ENCODE measurements at regions not wholly inside any gene's neighbourhood (a gene's known extent, or its start where the extent isn't known, plus 50 kb on each side); places are given as distances from the start of the nearest gene placed in this dataset.

DNA sequence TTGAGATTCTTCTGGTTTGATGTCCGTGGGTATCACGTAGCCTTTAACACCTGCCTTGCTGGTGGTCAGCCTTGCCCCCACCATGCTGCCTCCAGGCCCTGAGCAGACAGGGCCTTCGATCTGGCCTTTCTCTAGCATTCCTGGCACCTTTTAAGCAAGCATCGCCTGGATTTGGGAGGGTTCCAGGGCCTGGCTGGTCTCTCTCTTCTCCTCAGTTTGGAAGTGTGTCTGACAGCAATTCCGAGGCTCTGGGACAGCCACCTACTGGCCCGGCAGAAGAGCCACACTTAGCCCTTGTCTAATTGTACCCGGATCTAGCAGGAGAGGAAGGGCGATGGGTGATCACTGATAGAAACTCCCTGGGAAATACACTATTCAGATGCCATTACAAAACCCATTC, 441.3 kb upstream of the MKI67 start:
- no peaks in the 10 kb centered on the region for H3K4me1 ChIP-seq (ENCODE audit: control insufficient read depth in 1 of 2, insufficient read depth in 2 of 2, low read length in 2 of 2)
- ChIA-PET RAD21 (ENCODE audit: low non-redundant PET in 1 of 2, low total read pairs in 2 of 2, uncharacterized antibody in 2 of 2, unreplicated experiment in 2 of 2) (no interaction called here), CTCF (no interaction called here), POLR2A (no interaction called here)
- BruUV-seq (replicated peaks): no TSS peak
- ATAC-seq: no peak
- H3K9ac ChIP-seq (ENCODE audit: low read length): no peak overlapping the region
- no peak for TF ChIP-seq FOSL1 (IDR thresholded peaks at IDR 0.05; ENCODE audit: low read depth)
- TF ChIP-seq CEBPB (IDR thresholded peaks at IDR 0.05; ENCODE audit: low read depth): no peak
- TF ChIP-seq, protein P1, sequence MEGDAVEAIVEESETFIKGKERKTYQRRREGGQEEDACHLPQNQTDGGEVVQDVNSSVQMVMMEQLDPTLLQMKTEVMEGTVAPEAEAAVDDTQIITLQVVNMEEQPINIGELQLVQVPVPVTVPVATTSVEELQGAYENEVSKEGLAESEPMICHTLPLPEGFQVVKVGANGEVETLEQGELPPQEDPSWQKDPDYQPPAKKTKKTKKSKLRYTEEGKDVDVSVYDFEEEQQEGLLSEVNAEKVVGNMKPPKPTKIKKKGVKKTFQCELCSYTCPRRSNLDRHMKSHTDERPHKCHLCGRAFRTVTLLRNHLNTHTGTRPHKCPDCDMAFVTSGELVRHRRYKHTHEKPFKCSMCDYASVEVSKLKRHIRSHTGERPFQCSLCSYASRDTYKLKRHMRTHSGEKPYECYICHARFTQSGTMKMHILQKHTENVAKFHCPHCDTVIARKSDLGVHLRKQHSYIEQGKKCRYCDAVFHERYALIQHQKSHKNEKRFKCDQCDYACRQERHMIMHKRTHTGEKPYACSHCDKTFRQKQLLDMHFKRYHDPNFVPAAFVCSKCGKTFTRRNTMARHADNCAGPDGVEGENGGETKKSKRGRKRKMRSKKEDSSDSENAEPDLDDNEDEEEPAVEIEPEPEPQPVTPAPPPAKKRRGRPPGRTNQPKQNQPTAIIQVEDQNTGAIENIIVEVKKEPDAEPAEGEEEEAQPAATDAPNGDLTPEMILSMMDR (IDR thresholded peaks at IDR 0.05 in 2 of 3, conservative IDR thresholded peaks at IDR 0.05 in 1 of 3; ENCODE audit: borderline replicate concordance in 1 of 3, insufficient read depth in 1 of 3, low read depth in 2 of 3, low read length in 2 of 3): peak in 1 of 3 experiments; percentile 32; a peak in 2 of 6 replicates
- no peak for TF ChIP-seq JUND (IDR thresholded peaks at IDR 0.05)
- TF ChIP-seq SIN3A (IDR thresholded peaks at IDR 0.05; ENCODE audit: low read depth): no peak
- no peak for TF ChIP-seq TCF7L2 (IDR thresholded peaks at IDR 0.05; ENCODE audit: borderline replicate concordance, extremely low read depth, insufficient read depth, insufficient read length)
- no peak for TF ChIP-seq ZFX (IDR thresholded peaks at IDR 0.05)
- peaks cover 91% of the 10 kb centered on the region for H3K27me3 ChIP-seq (ENCODE audit: insufficient read depth, low read length)
- no peaks in the 10 kb centered on the region for H3K9me2 ChIP-seq (ENCODE audit: insufficient read depth)
- no peak overlapping the region for H3K27ac ChIP-seq (ENCODE audit: low read depth, low read length)
- H3K36me3 ChIP-seq (ENCODE audit: control insufficient read depth in 1 of 2, insufficient read depth in 2 of 2, low read length in 2 of 2): no peaks in the 10 kb centered on the region
- no peaks in the 10 kb centered on the region for H4K20me1 ChIP-seq (ENCODE audit: insufficient read depth)
- H3K4me2 ChIP-seq (ENCODE audit: low read length): no peak overlapping the region
- no peaks in the 10 kb centered on the region for H3K9me3 ChIP-seq (ENCODE audit: control insufficient read depth in 1 of 2, insufficient read depth in 1 of 2, low read depth in 1 of 2, low read length in 2 of 2)
- intact Hi-C loops (cut with micrococcal nuclease): no loop called here
- H2AFZ ChIP-seq (ENCODE audit: low read depth, low read length, poor library complexity, severe bottlenecking): no peak overlapping the region
- H3K4me3 ChIP-seq (replicated peaks in 1 of 2; ENCODE audit: low read depth in 1 of 2, low read length in 2 of 2): no peak overlapping the region
- no peak for DNase-seq (ENCODE audit: low read depth, low spot score)
- no peaks in the 10 kb centered on the region for H3K79me2 ChIP-seq (ENCODE audit: insufficient read depth, low read length)

DNA sequence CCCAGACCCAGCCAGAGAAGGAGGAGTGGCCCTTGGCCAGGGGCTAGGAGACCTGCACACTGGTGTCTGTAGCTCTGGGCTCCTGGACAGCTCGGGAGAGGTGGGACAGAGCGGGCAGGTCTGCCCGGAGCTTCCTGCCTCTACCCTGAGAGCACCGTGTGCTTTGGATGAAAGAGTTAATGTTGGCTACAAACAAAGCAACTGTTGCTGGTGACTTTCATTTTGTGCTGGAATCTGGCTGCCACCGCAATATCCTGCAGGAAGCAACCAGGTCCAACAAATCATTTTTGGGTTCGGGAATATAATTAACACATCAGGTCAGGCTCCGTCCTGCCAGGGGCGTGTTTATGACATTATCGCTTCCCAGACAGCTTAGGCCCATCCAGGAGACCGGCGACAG, 441.8 kb upstream of the MKI67 start:
- no peak overlapping the region for H2AFZ ChIP-seq (ENCODE audit: low read depth, low read length, poor library complexity, severe bottlenecking)
- H3K9me2 ChIP-seq (ENCODE audit: insufficient read depth): no peaks in the 10 kb centered on the region
- no peak for ATAC-seq
- no peaks in the 10 kb centered on the region for H3K79me2 ChIP-seq (ENCODE audit: insufficient read depth, low read length)
- H4K20me1 ChIP-seq (ENCODE audit: insufficient read depth): no peaks in the 10 kb centered on the region
- no peak overlapping the region for H3K4me3 ChIP-seq (replicated peaks in 1 of 2; ENCODE audit: low read depth in 1 of 2, low read length in 2 of 2)
- BruUV-seq (replicated peaks): no TSS peak
- no peaks in the 10 kb centered on the region for H3K36me3 ChIP-seq (ENCODE audit: control insufficient read depth in 1 of 2, insufficient read depth in 2 of 2, low read length in 2 of 2)
- peaks cover 93% of the 10 kb centered on the region for H3K27me3 ChIP-seq (ENCODE audit: insufficient read depth, low read length)
- intact Hi-C loops (cut with micrococcal nuclease): no loop called here
- H3K9me3 ChIP-seq (ENCODE audit: control insufficient read depth in 1 of 2, insufficient read depth in 1 of 2, low read depth in 1 of 2, low read length in 2 of 2): no peaks in the 10 kb centered on the region
- no peak overlapping the region for H3K4me2 ChIP-seq (ENCODE audit: low read length)
- RAD21 ChIA-PET (ENCODE audit: low non-redundant PET in 1 of 2, low total read pairs in 2 of 2, uncharacterized antibody in 2 of 2, unreplicated experiment in 2 of 2): no interaction called here
- POLR2A ChIA-PET: no interaction called here
- no peak for DNase-seq (ENCODE audit: low read depth, low spot score)
- no peaks in the 10 kb centered on the region for H3K4me1 ChIP-seq (ENCODE audit: control insufficient read depth in 1 of 2, insufficient read depth in 2 of 2, low read length in 2 of 2)
- no peak overlapping the region for H3K27ac ChIP-seq (ENCODE audit: low read depth, low read length)
- CTCF ChIA-PET: no interaction called here
- H3K9ac ChIP-seq (ENCODE audit: low read length): no peak overlapping the region
- TF ChIP-seq, protein P2, sequence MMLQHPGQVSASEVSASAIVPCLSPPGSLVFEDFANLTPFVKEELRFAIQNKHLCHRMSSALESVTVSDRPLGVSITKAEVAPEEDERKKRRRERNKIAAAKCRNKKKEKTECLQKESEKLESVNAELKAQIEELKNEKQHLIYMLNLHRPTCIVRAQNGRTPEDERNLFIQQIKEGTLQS (IDR thresholded peaks at IDR 0.05): no peak
- no peak for TF ChIP-seq EZH2phosphoT487 (IDR thresholded peaks at IDR 0.05; ENCODE audit: borderline replicate concordance)
- no peak for TF ChIP-seq SIN3A (IDR thresholded peaks at IDR 0.05; ENCODE audit: low read depth)
- TF ChIP-seq EZH2 (IDR thresholded peaks at IDR 0.05): no peak
- TF ChIP-seq, protein P3, sequence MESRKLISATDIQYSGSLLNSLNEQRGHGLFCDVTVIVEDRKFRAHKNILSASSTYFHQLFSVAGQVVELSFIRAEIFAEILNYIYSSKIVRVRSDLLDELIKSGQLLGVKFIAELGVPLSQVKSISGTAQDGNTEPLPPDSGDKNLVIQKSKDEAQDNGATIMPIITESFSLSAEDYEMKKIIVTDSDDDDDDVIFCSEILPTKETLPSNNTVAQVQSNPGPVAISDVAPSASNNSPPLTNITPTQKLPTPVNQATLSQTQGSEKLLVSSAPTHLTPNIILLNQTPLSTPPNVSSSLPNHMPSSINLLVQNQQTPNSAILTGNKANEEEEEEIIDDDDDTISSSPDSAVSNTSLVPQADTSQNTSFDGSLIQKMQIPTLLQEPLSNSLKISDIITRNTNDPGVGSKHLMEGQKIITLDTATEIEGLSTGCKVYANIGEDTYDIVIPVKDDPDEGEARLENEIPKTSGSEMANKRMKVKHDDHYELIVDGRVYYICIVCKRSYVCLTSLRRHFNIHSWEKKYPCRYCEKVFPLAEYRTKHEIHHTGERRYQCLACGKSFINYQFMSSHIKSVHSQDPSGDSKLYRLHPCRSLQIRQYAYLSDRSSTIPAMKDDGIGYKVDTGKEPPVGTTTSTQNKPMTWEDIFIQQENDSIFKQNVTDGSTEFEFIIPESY (IDR thresholded peaks at IDR 0.05; ENCODE audit: extremely low read depth, insufficient replicate concordance, low read length): no peak
- TF ChIP-seq EGR1 (IDR thresholded peaks at IDR 0.05; ENCODE audit: low read depth): no peak
- no peak for TF ChIP-seq ZNF274 (IDR thresholded peaks at IDR 0.05; ENCODE audit: low read depth, low read length)
- TF ChIP-seq TCF7L2 (IDR thresholded peaks at IDR 0.05; ENCODE audit: borderline replicate concordance, extremely low read depth, insufficient read depth, insufficient read length): no peak
- TF ChIP-seq POLR2A (IDR thresholded peaks at IDR 0.05; ENCODE audit: borderline replicate concordance, extremely low read depth, insufficient read depth, insufficient read length): no peak
- TF ChIP-seq YY1 (IDR thresholded peaks at IDR 0.05; ENCODE audit: extremely low read depth, insufficient replicate concordance, low read depth, low read length): no peak
- no peak for TF ChIP-seq ZFX (IDR thresholded peaks at IDR 0.05)
- TF ChIP-seq POLR2AphosphoS5 (IDR thresholded peaks at IDR 0.05; ENCODE audit: low read depth, low read length): no peak
- no peak for TF ChIP-seq JUND (IDR thresholded peaks at IDR 0.05)
- no peak for TF ChIP-seq SRF (IDR thresholded peaks at IDR 0.05; ENCODE audit: low read depth)
- no peak for TF ChIP-seq CEBPB (IDR thresholded peaks at IDR 0.05; ENCODE audit: low read depth)
- no peak for TF ChIP-seq FOSL1 (IDR thresholded peaks at IDR 0.05; ENCODE audit: low read depth)
